Ramos (cell line): ENCODE measurements at regions not wholly inside any gene's neighbourhood (a gene's known extent, or its start where the extent isn't known, plus 50 kb on each side); places are given as distances from the start of the nearest gene placed in this dataset.
"Not testable (repeated sequence)": the region's sequence is repeated elsewhere in the genome, so short reads cannot be mapped to it uniquely, and the experiment has no call there.

Experiments used
- in situ Hi-C: fragments of 300-500 bp; cut with MboI; formaldehyde crosslinking; loops from one replicate; pipeline ENCODE4 v1.14.3; 2022; ENCODE audit warnings: low sequenced_read_pairs; ENCODE audit not compliant: unreplicated experiment

GRCh38 chr7:131941291-131941690 lies 384.9 kb upstream of the PODXL start:
- in situ Hi-C loops, result no loop called here

- in situ Hi-C loops, result no loop called here
Measured at GRCh38 chr7:131940621-131941165, 384.3 kb upstream of the PODXL start.

- in situ Hi-C loops, result not testable (repeated sequence)
Measured at GRCh38 chr7:131938788-131939187, 382.4 kb upstream of the PODXL start.

- in situ Hi-C loops, result no loop called here
Measured at GRCh38 chr7:131937868-131938267, 381.4 kb upstream of the PODXL start.

- in situ Hi-C loops, result no loop called here
Measured at GRCh38 chr7:131935180-131935579, 378.8 kb upstream of the PODXL start.

- in situ Hi-C loops, result no loop called here
Measured at GRCh38 chr7:131934452-131934851, 378.0 kb upstream of the PODXL start.

- in situ Hi-C loops, result no loop called here
Measured at GRCh38 chr7:131933751-131934289, 377.4 kb upstream of the PODXL start.

- in situ Hi-C loops, result not testable (repeated sequence)
Measured at GRCh38 chr7:131933219-131933618, 376.8 kb upstream of the PODXL start.

GRCh38 chr7:131932271-131932670 lies 375.8 kb upstream of the PODXL start:
- in situ Hi-C loops, result no loop called here

GRCh38 chr7:131931370-131931769 lies 374.9 kb upstream of the PODXL start:
- in situ Hi-C loops, result no loop called here

- in situ Hi-C loops, result no loop called here
Measured at GRCh38 chr7:131929632-131930031, 373.2 kb upstream of the PODXL start.

- in situ Hi-C loops, result no loop called here
Measured at GRCh38 chr7:131927770-131928423, 371.5 kb upstream of the PODXL start.

GRCh38 chr7:131925636-131926035 lies 369.2 kb upstream of the PODXL start:
- in situ Hi-C loops, result no loop called here

- in situ Hi-C loops, result no loop called here
Measured at GRCh38 chr7:131924857-131925256, 368.4 kb upstream of the PODXL start.

- in situ Hi-C loops, result not testable (repeated sequence)
Measured at GRCh38 chr7:131922948-131923347, 366.5 kb upstream of the PODXL start.

GRCh38 chr7:131921016-131921415 lies 364.6 kb upstream of the PODXL start:
- in situ Hi-C loops, result no loop called here

- in situ Hi-C loops, result no loop called here
Measured at GRCh38 chr7:131919920-131920709, 363.7 kb upstream of the PODXL start.

- in situ Hi-C loops, result no loop called here
Measured at GRCh38 chr7:131911112-131911511, 354.7 kb upstream of the PODXL start.

- in situ Hi-C loops, result no loop called here
Measured at GRCh38 chr7:131909151-131909768, 352.8 kb upstream of the PODXL start.

GRCh38 chr7:131908714-131909113 lies 352.3 kb upstream of the PODXL start:
- in situ Hi-C loops, result no loop called here

- in situ Hi-C loops, result no loop called here
Measured at GRCh38 chr7:131905471-131905973, 349.1 kb upstream of the PODXL start.
